GM19193 (cell line): ENCODE measurements at regions not wholly inside any gene's neighbourhood (a gene's known extent, or its start where the extent isn't known, plus 50 kb on each side); places are given as distances from the start of the nearest gene placed in this dataset.

Source experiments
- POLR2A ChIP-seq: IDR thresholded peaks from 4 replicates; pipeline ENCODE4 v1.6.1; 2011; ENCODE audit not compliant: insufficient read depth, insufficient read length; ENCODE audit errors: extremely low read depth

DNA sequence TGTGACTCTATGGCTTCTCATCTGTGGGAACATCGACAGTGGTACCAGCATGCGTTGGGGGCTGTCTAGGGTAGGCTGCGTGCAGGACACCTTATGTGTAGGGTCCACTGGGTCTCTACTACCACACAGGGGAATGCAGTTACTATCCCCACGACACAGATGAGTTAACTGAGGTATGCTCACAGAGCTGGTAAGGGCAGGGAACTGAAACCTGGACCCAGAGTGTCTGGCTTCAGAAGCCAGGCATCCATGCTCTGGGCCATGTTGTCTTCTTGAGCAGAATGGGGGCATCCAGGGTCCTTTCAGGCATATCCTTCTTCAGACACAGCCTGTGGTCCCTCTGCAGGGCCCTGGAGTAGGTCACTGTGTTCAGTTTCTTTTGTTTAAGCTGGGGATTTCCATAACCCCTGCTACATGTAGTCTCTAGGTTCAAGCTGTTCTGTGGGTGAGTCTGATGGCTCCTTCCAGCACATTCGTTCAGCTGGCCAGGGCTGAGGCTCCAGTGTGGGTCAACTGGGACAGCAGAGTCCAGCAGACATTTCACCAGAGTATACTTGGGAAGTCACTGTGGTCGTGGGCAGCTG is 148.8 kb downstream of the GADD45G start:
- TF ChIP-seq POLR2A = no peak

DNA sequence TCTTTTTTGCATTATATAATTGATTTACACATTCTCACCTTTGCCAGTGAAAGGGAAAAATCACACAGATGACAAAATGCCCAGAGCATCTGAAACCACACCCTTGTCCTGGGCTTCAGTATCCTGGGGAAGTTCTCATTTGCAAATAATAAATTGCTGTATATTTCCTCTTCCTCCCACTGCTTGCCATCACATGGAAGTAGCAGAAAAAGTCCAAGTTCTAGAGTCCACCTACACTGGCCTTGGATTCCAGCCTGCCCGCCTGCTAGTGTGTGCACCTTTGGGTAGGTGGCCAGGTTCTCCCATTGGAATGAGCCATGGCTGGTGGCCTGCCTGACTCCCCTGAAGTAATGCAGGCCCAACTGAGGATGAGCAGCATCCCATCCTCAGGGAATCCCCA is 149.4 kb downstream of the GADD45G start:
- TF ChIP-seq POLR2A = no peak

DNA sequence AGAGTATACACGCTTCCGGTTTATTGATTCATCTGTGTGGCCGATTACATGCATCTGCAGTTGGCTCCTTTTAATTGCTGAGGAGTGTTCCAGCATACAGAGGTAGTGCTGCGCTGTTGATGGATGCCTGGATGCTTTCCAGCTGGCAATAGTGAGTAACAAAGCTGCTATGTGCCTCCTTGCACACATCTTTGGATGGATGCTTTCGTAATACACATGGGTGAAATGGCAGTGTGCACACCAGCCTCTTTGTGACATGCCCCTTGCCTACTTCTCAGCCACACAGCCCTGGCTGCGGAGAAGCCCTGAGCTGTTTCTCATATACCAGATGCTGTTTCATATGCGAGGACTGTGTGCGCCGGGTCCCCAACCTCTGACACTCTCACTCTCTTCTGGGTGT is 151.0 kb downstream of the GADD45G start:
- no peak for TF ChIP-seq POLR2A

DNA sequence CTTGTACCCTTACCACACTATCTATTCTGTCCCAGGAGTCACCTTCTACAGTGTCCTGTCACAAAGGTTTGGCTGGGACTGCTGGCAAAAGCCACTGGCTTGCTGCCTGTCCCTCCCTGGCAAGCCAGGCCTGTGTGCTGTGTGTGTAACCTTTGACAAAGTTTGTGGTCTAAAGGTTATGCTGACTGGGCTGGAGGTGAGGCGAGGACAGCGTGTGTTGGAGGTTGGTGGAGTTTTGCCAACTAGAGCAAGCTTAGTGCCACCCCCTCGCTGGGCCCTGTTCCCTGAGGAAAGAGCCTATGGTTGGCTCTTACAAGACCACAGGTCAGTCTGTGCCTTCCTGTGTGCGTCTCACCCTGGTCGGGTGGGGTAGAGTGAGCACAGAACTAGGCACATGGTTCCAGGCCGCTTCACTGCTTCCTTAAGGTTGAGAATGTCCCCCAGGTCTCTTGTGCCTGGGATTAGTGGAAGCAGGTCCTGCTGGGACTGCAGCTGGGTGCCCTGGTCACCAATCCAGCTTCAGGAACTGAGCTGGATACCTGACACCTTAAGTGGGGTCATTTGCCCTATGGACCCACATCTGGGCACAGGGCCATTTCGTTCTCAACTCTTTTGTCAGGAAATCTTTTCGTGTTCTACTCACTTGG is 152.2 kb downstream of the GADD45G start:
- no peak for TF ChIP-seq POLR2A

DNA sequence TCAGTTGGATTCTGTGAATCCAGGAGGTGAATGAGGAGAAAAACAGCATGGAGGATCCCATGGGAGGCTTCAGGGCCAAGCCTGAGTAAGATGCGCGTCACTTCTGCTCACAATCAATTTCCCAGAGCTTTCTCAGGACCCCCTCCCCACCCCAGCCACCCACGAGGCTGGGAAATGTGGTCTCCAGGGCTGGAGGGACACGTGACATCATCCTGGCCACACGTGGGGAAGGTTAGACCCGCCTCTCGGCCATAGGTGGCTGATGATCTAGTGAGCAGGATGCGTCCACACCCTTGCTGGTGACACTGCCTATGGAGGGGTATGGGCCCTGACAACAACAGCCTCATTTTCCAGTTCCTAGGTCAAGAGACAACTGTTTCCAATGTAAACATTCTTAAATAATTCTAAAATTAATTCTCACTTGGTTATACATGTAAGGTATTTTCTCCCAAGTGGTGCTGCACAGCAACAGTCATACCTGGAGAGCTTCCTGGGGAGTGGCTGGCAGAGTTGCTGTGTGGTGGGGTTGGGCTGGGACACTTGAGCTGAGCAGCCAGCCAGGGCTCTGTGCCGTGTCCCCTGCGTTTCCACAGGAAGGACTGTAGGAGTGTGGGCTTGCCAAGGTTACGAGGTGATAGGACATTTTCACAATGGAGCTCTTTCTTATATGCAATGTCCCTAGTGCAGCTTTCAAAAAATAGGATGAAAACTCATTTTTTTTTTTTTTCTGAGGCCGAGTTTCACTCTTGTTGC is 153.1 kb downstream of the GADD45G start:
- no peak for TF ChIP-seq POLR2A

DNA sequence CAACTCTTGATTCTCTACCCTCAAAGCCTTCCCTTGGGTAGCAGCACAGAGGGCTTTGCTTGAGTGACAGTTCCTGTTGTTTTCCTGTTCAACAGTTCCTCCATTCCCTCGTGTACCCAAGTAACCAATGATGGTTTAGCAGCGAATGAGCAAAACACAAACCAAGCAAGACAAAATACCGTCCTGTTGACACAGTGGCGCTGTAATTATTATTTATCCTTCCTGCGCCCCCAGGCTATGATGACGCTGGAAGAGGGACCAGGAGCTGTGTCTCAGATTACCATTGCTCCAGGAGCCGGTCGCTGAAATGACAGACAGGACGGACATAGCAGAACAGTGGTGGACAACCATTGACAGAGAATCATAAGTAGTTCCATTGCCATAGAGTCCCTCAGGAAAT is 154.8 kb downstream of the GADD45G start:
- no peak for TF ChIP-seq POLR2A

DNA sequence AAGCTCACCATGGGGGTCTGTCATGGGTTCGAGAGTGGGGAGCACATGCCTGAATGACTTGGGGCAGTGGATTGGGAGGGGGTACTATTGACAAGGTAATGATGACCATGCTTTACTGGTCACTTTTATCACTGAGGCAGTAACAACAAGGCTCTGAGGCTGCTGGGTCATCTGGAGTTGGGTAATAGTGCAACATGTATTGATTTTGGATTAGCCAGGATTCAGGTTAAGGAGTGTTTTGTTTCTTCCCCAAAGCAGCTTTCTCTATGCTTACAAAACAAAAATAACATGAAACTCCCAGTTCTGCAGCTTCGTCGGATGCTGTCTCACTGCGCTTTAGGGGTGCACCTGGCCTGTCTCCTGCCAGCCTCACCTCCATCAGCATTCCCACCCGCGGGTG is 155.3 kb downstream of the GADD45G start:
- no peak for TF ChIP-seq POLR2A

DNA sequence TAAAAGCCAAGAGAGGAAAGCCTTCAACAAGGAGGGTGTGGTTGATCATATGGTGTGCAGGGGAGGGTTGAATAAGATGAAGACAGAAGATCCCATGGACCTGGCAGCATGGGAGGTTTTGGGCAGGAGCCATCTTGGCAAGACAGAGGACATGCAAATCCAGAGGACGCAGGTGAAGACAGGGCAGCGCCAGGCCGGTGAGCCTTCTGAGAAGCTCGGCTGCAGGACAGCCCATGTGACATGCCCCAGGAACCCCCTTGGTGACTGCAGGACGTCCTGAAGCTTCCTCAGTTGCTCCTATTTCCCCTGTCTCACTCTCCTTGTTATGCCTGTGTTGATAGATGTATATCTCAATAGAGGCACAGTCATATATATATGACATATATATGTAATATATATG is 159.4 kb downstream of the GADD45G start:
- TF ChIP-seq POLR2A = no peak

DNA sequence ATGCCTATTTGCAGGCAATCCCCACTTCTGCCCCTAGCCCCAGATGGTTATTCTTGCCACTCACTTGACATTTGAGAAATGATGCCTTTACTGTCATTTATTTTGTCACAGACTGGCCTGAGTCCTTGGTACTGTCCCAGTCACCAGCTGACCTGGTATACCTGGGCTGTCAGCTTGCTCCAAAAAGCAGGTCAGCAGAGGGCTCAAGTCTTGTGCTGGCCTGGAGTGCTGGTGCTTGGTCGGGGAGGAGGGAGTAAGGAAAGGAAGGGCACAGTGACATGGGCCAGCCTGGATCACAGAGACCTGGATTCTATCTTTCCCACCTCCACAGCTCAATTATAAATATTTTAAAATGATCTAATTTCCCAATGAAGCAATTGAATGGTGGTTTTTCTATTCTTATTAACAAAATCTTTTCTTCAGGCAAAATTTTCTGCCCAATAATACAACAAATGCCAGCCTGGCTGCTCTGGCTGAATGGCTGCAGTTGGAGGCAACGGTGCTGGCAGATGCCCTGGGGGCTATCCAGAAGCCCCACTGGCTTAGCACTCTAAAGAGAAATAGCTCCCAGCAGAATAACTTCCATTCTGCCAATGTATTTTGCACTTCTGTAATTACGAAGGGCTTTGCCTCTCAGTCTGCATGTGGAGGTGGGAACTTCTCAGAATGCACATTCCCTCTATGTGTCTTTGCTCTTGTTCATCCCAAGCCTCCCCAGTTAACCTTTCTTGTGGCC is 160.6 kb downstream of the GADD45G start:
- TF ChIP-seq POLR2A = no peak

DNA sequence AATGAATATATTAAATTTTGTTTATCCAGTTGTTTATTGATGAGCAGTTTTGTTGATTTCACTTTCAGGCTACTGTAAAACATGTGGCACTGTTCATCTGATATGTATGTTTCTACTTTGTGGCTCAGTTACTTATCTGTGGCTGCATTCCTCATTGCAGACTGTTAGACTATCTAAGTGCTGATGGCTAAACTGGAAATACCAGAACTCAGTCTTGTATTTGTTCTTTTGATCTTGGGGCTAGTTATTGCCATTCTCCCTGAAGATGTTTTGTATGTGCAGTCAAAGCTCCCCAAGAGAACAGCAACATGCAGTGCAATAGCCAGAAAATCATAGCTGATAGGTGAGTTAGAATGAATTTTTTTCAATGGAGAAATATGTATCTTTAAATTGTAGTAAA is 162.2 kb downstream of the GADD45G start:
- TF ChIP-seq POLR2A = no peak

DNA sequence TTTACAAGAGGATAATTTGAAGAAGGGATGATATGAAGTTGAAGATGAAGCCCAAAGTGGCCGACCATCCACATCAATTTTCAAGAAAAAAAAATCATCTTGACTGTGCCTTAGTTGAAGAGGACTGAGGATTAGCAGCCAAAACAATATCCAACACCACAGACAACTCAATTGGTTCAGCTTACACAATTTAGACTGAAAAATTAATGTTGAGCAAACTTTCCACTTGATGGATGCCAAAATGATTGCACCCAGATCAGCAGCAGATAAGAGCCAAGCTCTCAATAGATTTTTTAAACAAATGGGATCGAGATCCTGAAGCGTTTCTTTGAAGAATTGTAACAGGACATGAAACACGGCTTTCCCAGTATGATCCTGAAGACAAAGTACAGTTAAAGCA is 163.2 kb downstream of the GADD45G start:
- no peak for TF ChIP-seq POLR2A

DNA sequence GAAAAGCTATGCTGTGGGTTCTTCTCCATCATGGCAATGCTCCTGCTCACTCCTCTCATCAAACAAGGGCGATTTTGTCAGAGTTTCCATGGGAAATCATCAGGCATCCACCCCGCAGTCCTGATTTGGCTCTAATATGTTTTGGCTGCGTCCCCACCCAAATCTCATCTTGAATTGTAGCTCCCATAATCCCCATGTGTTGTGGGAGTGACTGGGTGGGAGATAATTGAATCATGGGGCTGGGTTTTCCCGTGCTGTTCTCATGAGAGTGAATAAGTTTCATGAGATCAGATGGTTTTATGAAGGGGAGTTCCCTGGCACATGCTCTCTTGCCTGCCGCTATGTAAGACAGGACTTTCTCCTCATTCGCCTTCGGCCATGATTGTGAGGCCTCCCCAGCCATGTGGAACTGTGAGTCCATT is 163.8 kb downstream of the GADD45G start:
- TF ChIP-seq POLR2A = no peak

DNA sequence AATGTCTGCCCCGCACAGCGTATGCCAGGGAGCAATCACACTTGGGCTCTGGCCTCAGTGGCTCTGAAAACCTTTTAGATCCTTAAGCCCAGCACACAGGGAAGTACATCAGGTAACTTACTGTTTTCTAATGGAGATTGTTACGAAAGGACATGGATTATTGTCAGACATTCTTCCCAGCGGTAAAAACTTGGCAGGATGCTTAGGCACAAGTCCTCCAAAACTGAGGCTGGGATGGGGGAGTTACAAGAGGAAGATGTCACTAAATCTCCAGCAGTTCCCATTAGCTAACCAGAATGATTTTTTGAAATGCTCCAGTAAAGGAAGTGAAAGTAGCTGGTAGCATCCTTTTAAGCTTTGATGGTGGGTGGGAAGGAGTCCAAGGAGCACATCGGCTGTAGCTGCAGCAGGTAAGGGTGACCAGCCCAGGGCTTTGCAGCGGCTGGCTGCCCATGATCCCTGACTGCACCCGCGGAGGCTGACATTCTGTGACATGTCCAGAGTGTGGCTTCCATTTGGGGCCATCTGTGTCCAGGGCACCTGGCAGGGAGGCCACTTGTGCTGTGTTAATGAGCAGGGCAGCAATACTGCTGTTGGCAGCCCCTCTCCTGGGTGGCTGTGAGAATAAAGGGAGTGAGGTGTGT is 165.8 kb downstream of the GADD45G start:
- TF ChIP-seq POLR2A = no peak

DNA sequence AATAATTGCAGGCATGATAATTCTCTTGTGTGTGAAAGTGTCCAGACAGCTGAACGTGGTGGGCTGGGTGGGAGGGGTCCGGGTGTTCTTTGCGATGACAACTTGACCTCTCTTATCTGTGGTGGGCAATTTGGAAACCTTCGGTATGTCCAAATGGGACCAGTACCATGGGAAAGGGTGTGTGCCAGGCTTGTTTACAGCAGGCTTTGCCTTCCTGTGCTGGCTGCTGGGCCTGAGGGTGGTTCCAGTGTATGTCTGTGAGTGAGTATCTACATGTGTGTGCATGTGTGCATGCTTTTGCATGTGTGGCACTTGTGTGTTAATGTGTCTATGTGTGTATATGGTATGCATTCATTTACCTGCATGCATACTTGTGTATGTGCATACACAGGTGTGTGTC is 166.4 kb downstream of the GADD45G start:
- no peak for TF ChIP-seq POLR2A

DNA sequence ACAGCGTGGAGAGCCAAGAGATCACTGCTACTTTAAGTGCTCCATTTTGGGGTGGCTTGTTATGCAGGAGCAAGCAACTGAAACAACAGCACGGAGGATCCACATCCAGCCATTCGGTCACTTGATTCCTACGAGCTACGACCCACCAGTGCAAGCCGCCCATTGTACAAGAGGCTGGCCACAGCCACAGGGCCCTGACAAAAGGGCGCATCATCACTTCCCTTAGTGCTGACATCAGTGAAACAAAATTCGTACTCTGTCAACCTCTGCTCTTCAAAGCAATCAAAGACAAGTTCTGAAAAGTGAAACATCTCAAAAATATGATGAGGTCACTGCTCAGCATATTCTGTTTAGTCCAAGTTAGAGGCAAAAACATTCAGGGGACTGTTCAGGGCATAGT is 168.4 kb downstream of the GADD45G start:
- TF ChIP-seq POLR2A = no peak
